Endodermal cell (in vitro differentiated cells): ENCODE measurements at regions not wholly inside any gene's neighbourhood (a gene's known extent, or its start where the extent isn't known, plus 50 kb on each side); places are given as distances from the start of the nearest gene placed in this dataset.
A peak's percentile ranks its signal among the peaks of the same experiment; 100 is the strongest.

Experiments used
- DNase-seq: peaks from one replicate; pipeline ENCODE4 v3.0.0-alpha.2; 2017
- H3K27ac ChIP-seq: 2 replicates; pipeline ENCODE4 v1.5.1; 2013; ENCODE audit warnings: mild to moderate bottlenecking, low read depth, low read length, moderate library complexity
- H3K27me3 ChIP-seq: 2 replicates; pipeline ENCODE4 v1.6.1; 2013; ENCODE audit warnings: mild to moderate bottlenecking, low read length, moderate library complexity; ENCODE audit not compliant: insufficient read depth, control insufficient read depth, poor library complexity, severe bottlenecking
- H3K36me3 ChIP-seq: 2 replicates; pipeline ENCODE4 v1.7.0; 2013; ENCODE audit warnings: mild to moderate bottlenecking, low read length, moderate library complexity; ENCODE audit not compliant: control insufficient read depth, insufficient read depth
- H3K4me1 ChIP-seq: one replicate; pipeline ENCODE4 v1.7.0; 2013; ENCODE audit warnings: low read length; ENCODE audit not compliant: control insufficient read depth, insufficient read depth
- H3K4me3 ChIP-seq: 2 replicates; pipeline ENCODE4 v1.5.1; 2013; ENCODE audit warnings: mild to moderate bottlenecking, low read length, moderate library complexity
- H3K9ac ChIP-seq: 2 replicates; pipeline ENCODE4 v1.6.1; 2013; ENCODE audit warnings: mild to moderate bottlenecking, low read length, moderate library complexity; ENCODE audit not compliant: poor library complexity, severe bottlenecking; ENCODE audit errors: extremely low read depth
- H3K9me3 ChIP-seq: 2 replicates; pipeline ENCODE4 v1.6.1; 2013; ENCODE audit warnings: mild to moderate bottlenecking, low read length, moderate library complexity; ENCODE audit not compliant: control insufficient read depth
- H3K27ac Mint-ChIP-seq: 2 replicates; pipeline ENCODE4 v1.8.0; 2020; ENCODE audit warnings: mixed read lengths
- H3K27me3 Mint-ChIP-seq: 2 replicates; pipeline ENCODE4 v1.8.0; 2021; ENCODE audit warnings: mild to moderate bottlenecking, mixed read lengths; ENCODE audit not compliant: insufficient read depth
- H3K36me3 Mint-ChIP-seq: 2 replicates; pipeline ENCODE4 v1.8.0; 2020; ENCODE audit warnings: low read depth, mixed read lengths
- H3K4me1 Mint-ChIP-seq: 2 replicates; pipeline ENCODE4 v1.8.0; 2020; ENCODE audit warnings: mixed read lengths
- H3K4me3 Mint-ChIP-seq: 2 replicates; pipeline ENCODE4 v1.8.0; 2020; ENCODE audit warnings: mild to moderate bottlenecking, moderate library complexity, mixed read lengths
- H3K9me3 Mint-ChIP-seq: 2 replicates; pipeline ENCODE4 v1.8.0; 2020; ENCODE audit warnings: mild to moderate bottlenecking, mixed read lengths
- CTCF ChIP-seq: fragments of 200-600 bp; sonication (generic); conservative IDR thresholded peaks from 2 replicates; pipeline ENCODE4 v1.5.0; 2021; ENCODE audit warnings: antibody characterized with exemption, mild to moderate bottlenecking
- WGBS, 2 experiments: methylation state at CpG; one replicate each; pipeline versions ENCODE4 v1.1.5 to v1.1.7; 2013; ENCODE audit warnings: missing lambda C conversion rate in 2 of 2, mixed read lengths in 1 of 2; ENCODE audit not compliant: insufficient coverage in 1 of 2, insufficient read length in 1 of 2; 5-methylcytosine and 5-hydroxymethylcytosine counted together

- no peaks in the 10 kb centered on the region for H3K4me1 Mint-ChIP-seq
- peaks cover 6% of the 10 kb centered on the region for H3K27me3 Mint-ChIP-seq
- Histone ChIP-seq H3K9ac (no peak overlapping the region), H3K9me3 (no peaks in the 10 kb centered on the region), H3K36me3 (no peaks in the 10 kb centered on the region), H3K27me3 (no peaks in the 10 kb centered on the region), H3K27ac (no peak overlapping the region), H3K4me3 (no peak overlapping the region), H3K4me1 (no peaks in the 10 kb centered on the region)
- DNase-seq = no peak
- 89 to 100% methylated on average over 2 of the region's 2 CpGs for WGBS, 2 experiments
- H3K9me3 Mint-ChIP-seq = no peaks in the 10 kb centered on the region
- H3K4me3 Mint-ChIP-seq = no peak overlapping the region
- no peaks in the 10 kb centered on the region for H3K36me3 Mint-ChIP-seq
- no peak for TF ChIP-seq CTCF
- no peak overlapping the region for H3K27ac Mint-ChIP-seq
These were observed 169.6 kb upstream of the GATB start for GRCh38 chr4:151930372-151930771.

- no peak overlapping the region for H3K9ac ChIP-seq
- H3K9me3 Mint-ChIP-seq = no peaks in the 10 kb centered on the region
- no peak overlapping the region for H3K4me3 Mint-ChIP-seq
- no peak for TF ChIP-seq CTCF
- H3K27me3 Mint-ChIP-seq = peaks cover 6% of the 10 kb centered on the region
- H3K27ac Mint-ChIP-seq = no peak overlapping the region
- no peak overlapping the region for H3K27ac ChIP-seq
- WGBS, 2 experiments = 81 to 93% methylated on average over 5 of the region's 5 CpGs
- no peaks in the 10 kb centered on the region for H3K4me1 ChIP-seq
- H3K4me1 Mint-ChIP-seq = no peaks in the 10 kb centered on the region
- H3K36me3 Mint-ChIP-seq = no peaks in the 10 kb centered on the region
- H3K36me3 ChIP-seq = no peaks in the 10 kb centered on the region
- no peaks in the 10 kb centered on the region for H3K27me3 ChIP-seq
- no peaks in the 10 kb centered on the region for H3K9me3 ChIP-seq
- no peak for DNase-seq
- H3K4me3 ChIP-seq = no peak overlapping the region
These were observed 167.3 kb upstream of the GATB start for GRCh38 chr4:151928112-151928511.

DNA sequence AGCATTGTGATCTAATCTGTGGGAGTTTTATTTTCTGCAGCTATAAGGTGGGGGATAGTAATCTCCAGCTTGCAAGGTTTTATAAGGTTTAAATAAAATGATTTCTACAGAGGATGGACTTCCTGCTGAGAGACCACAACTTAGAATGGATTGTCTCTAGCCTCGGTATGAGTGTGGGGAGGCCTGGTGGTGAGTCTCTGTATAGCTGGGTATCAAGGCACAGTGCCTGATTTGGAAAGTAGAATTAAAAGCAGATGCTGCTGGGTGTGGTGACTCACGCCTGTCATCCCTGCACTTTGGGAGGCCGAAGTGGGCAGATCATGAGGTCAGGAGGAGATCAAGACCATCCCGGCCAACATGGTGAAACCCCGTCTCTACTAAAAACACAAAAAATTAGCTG lies 162.0 kb upstream of the GATB start:
- H3K4me3 Mint-ChIP-seq = no peak overlapping the region
- 86 to 89% methylated on average over 2 to 5 of the region's 5 CpGs for WGBS, 2 experiments

More for the DNA sequence above, 162.0 kb upstream of the GATB start:
- Histone ChIP-seq H3K9ac (no peak overlapping the region), H3K9me3 (no peaks in the 10 kb centered on the region), H3K4me1 (no peaks in the 10 kb centered on the region), H3K27me3 (peaks cover 6% of the 10 kb centered on the region), H3K36me3 (no peaks in the 10 kb centered on the region), H3K4me3 (no peak overlapping the region), H3K27ac (no peak overlapping the region)
- Mint-ChIP-seq H3K9me3 (no peaks in the 10 kb centered on the region), H3K27ac (no peak overlapping the region), H3K27me3 (no peaks in the 10 kb centered on the region), H3K36me3 (no peaks in the 10 kb centered on the region), H3K4me1 (no peaks in the 10 kb centered on the region)
- DNase-seq = no peak
- peak; percentile 35 for TF ChIP-seq CTCF
